Right kidney (tissue), 1 donor: ENCODE measurements at regions not wholly inside any gene's neighbourhood (a gene's known extent, or its start where the extent isn't known, plus 50 kb on each side); places are given as distances from the start of the nearest gene placed in this dataset.

Experiments
- DNase-seq: peaks from one replicate; pipeline ENCODE4 v3.0.0-alpha.2; 2016

- DNase-seq: no peak
These were observed 1290.9 kb downstream of the PCDH18 start for GRCh38 chr4:136241221-136241986.

- no peak for DNase-seq
These were observed 1305.0 kb downstream of the PCDH18 start for GRCh38 chr4:136227315-136227714.

- DNase-seq: no peak
These were observed 1312.6 kb downstream of the PCDH18 start for GRCh38 chr4:136219592-136220125.

- no peak for DNase-seq
These were observed 1329.1 kb downstream of the PCDH18 start for GRCh38 chr4:136203199-136203598.

GRCh38 chr4:136198358-136198757, 1333.9 kb downstream of the PCDH18 start:
- no peak for DNase-seq

GRCh38 chr4:136194962-136195361, 1337.3 kb downstream of the PCDH18 start:
- no peak for DNase-seq

- no peak for DNase-seq
These were observed 1345.6 kb downstream of the PCDH18 start for GRCh38 chr4:136186650-136187049.

- no peak for DNase-seq
These were observed 1348.8 kb downstream of the PCDH18 start for GRCh38 chr4:136183513-136183912.

GRCh38 chr4:136156947-136157346, 1375.3 kb downstream of the PCDH18 start:
- DNase-seq: no peak

- no peak for DNase-seq
These were observed 1382.2 kb downstream of the PCDH18 start for GRCh38 chr4:136150046-136150445.

GRCh38 chr4:136136601-136137000, 1395.7 kb downstream of the PCDH18 start:
- no peak for DNase-seq

GRCh38 chr4:136124251-136124745, 1408.0 kb downstream of the PCDH18 start:
- DNase-seq: no peak

- no peak for DNase-seq
These were observed 1410.9 kb downstream of the PCDH18 start for GRCh38 chr4:136121426-136121825.

GRCh38 chr4:136113921-136114320, 1418.4 kb downstream of the PCDH18 start:
- no peak for DNase-seq

- DNase-seq: no peak
These were observed 1420.2 kb downstream of the PCDH18 start for GRCh38 chr4:136112116-136112515.

- no peak for DNase-seq
These were observed 1425.5 kb downstream of the PCDH18 start for GRCh38 chr4:136106753-136107152.

- no peak for DNase-seq
These were observed 1428.7 kb downstream of the PCDH18 start for GRCh38 chr4:136103616-136104015.

- no peak for DNase-seq
These were observed 1434.6 kb downstream of the PCDH18 start for GRCh38 chr4:136097676-136098075.

GRCh38 chr4:136088211-136088867, 1444.0 kb downstream of the PCDH18 start:
- DNase-seq: no peak

GRCh38 chr4:136078976-136079375, 1453.3 kb downstream of the PCDH18 start:
- DNase-seq: no peak

GRCh38 chr4:136056748-136057147, 1475.5 kb downstream of the PCDH18 start:
- DNase-seq: no peak

- no peak for DNase-seq
These were observed 1476.9 kb downstream of the PCDH18 start for GRCh38 chr4:136055360-136055759.

- no peak for DNase-seq
These were observed 1495.5 kb downstream of the PCDH18 start for GRCh38 chr4:136036744-136037143.

GRCh38 chr4:136032391-136032790, 1499.9 kb downstream of the PCDH18 start:
- DNase-seq: no peak
